ENCODE measurements at regions not wholly inside any gene's neighbourhood (a gene's known extent, or its start where the extent isn't known, plus 50 kb on each side); places are given as distances from the start of the nearest gene placed in this dataset.

GRCh38 chr22:49046546-49047361 lies 780.9 kb downstream of the BRD1 start:
- DNase-seq, result peak in 34 of 56 donors; percentile 7 to 69 (median 27)

GRCh38 chr22:49046000-49046545 lies 781.6 kb downstream of the BRD1 start:
- no peak for DNase-seq

- DNase-seq, result no peak
These were observed 782.4 kb downstream of the BRD1 start for GRCh38 chr22:49045276-49045675.

GRCh38 chr22:49044776-49045175 lies 782.9 kb downstream of the BRD1 start:
- no peak for DNase-seq

- DNase-seq, result no peak
These were observed 783.6 kb downstream of the BRD1 start for GRCh38 chr22:49044091-49044490.

GRCh38 chr22:49042877-49043859 lies 784.5 kb downstream of the BRD1 start:
- no peak for DNase-seq

- no peak for DNase-seq
These were observed 785.6 kb downstream of the BRD1 start for GRCh38 chr22:49042066-49042465.

- DNase-seq, result no peak
These were observed 786.8 kb downstream of the BRD1 start for GRCh38 chr22:49040754-49041467.

- no peak for DNase-seq
These were observed 787.6 kb downstream of the BRD1 start for GRCh38 chr22:49040111-49040510.

- peak in 5 of 56 donors; percentile 2 to 39 (median 20) for DNase-seq
These were observed 788.0 kb downstream of the BRD1 start for GRCh38 chr22:49039625-49040024.

- no peak for DNase-seq
These were observed 789.9 kb downstream of the BRD1 start for GRCh38 chr22:49037701-49038245.

- DNase-seq, result no peak
These were observed 791.2 kb downstream of the BRD1 start for GRCh38 chr22:49036513-49036912.

GRCh38 chr22:49035818-49036457 lies 791.7 kb downstream of the BRD1 start:
- no peak for DNase-seq

- DNase-seq, result no peak
These were observed 792.5 kb downstream of the BRD1 start for GRCh38 chr22:49034836-49035817.

GRCh38 chr22:49033616-49034015 lies 794.1 kb downstream of the BRD1 start:
- DNase-seq, result no peak

- no peak for DNase-seq
These were observed 794.9 kb downstream of the BRD1 start for GRCh38 chr22:49032821-49033220.

GRCh38 chr22:49031746-49032330 lies 795.8 kb downstream of the BRD1 start:
- no peak for DNase-seq

- no peak for DNase-seq
These were observed 799.6 kb downstream of the BRD1 start for GRCh38 chr22:49028111-49028510.

GRCh38 chr22:49027368-49027670 lies 800.4 kb downstream of the BRD1 start:
- DNase-seq, result no peak

All from amygdala (tissue), 56 donors.